ENCODE measurements at regions not wholly inside any gene's neighbourhood (a gene's known extent, or its start where the extent isn't known, plus 50 kb on each side); places are given as distances from the start of the nearest gene placed in this dataset.
A peak's percentile ranks its signal among the peaks of the same experiment; 100 is the strongest.

DNA sequence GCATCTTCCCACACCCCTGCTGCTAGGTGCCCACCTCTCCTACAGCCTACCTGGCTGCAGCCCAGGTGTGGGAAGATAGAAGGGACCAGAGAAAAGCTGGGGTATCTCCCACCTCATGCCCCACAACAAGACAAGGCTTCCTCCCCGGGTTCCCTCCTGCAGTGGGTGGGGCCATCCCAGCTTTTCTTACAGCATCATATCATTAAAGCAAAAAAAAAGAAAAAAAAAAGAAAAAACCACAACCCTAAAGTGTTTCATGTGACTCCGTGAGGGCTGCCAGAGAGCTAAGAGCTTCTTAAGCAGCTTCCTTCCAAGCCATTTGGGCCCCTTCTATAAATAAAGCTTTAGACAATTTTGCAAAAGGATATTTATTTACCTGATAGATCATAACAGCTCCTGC lies 455.4 kb upstream of the TSHZ3 start:
- H3K27me3 ChIP-seq (ENCODE audit: control insufficient read depth in 3 of 3, insufficient read depth in 3 of 3, low read length in 2 of 3): no peaks in the 10 kb centered on the region
- no peak overlapping the region for H3K4me3 ChIP-seq
- no peak for ATAC-seq (ENCODE audit: insufficient read depth, low FRiP score)
- no peak overlapping the region for H3K9ac ChIP-seq (ENCODE audit: insufficient read depth in 1 of 2, low read length in 2 of 2)
- 33 to 34% methylated on average over 2 of the region's 2 CpGs for WGBS, 2 donors
- TF ChIP-seq, protein P1, sequence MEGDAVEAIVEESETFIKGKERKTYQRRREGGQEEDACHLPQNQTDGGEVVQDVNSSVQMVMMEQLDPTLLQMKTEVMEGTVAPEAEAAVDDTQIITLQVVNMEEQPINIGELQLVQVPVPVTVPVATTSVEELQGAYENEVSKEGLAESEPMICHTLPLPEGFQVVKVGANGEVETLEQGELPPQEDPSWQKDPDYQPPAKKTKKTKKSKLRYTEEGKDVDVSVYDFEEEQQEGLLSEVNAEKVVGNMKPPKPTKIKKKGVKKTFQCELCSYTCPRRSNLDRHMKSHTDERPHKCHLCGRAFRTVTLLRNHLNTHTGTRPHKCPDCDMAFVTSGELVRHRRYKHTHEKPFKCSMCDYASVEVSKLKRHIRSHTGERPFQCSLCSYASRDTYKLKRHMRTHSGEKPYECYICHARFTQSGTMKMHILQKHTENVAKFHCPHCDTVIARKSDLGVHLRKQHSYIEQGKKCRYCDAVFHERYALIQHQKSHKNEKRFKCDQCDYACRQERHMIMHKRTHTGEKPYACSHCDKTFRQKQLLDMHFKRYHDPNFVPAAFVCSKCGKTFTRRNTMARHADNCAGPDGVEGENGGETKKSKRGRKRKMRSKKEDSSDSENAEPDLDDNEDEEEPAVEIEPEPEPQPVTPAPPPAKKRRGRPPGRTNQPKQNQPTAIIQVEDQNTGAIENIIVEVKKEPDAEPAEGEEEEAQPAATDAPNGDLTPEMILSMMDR (IDR thresholded peaks at IDR 0.05; ENCODE audit: control extremely low read depth, extremely low read depth): no peak
- H3K9me3 ChIP-seq (ENCODE audit: control insufficient read depth in 4 of 4, insufficient read depth in 3 of 4, low read length in 3 of 4): peaks cover 0 to 1% (median 0%) of the 10 kb centered on the region in 4 donors
- peak in 2 of 3 donors; percentile 32 to 69 for DNase-seq
- no peaks in the 10 kb centered on the region for H3K36me3 ChIP-seq (ENCODE audit: control insufficient read depth in 4 of 4, insufficient read depth in 4 of 4, low read length in 4 of 4)
- no peak overlapping the region for H3K27ac ChIP-seq (ENCODE audit: low read depth in 1 of 2, low read length in 1 of 2)
- peaks cover 0 to 6% (median 4%) of the 10 kb centered on the region in 5 donors for H3K4me1 ChIP-seq (ENCODE audit: control insufficient read depth in 5 of 5, insufficient read depth in 5 of 5, low read length in 5 of 5)

DNA sequence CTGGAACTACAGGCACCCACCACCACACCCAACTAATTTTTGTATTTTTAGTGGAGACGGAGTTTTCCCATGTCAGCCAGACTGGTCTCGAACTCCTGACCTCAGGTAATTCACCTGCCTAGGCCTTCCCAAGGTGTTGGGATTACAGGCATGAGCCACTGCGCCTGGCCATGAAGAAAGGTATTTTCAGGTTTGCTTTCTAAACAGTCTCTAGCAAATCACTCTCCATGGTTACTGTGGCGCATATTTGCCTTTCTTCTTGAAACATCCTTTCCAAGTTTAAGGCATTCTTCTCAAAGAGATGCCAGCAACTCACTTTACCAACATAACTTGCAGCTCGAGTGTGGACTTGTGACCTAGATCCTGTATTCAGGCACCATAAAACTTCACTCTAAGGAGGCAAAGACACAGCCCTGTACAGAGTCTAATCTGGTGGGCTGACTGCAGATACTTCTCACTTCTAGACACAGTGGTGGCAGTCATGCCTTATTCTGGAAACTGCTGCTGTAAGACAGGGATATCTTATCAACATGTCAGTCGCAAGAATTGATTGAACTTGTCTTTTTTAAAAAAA lies 461.4 kb upstream of the TSHZ3 start:
- no peak for ATAC-seq (ENCODE audit: insufficient read depth, low FRiP score)
- Histone ChIP-seq H3K9ac (ENCODE audit: insufficient read depth in 1 of 2, low read length in 2 of 2) (no peak overlapping the region), H3K36me3 (ENCODE audit: control insufficient read depth in 4 of 4, insufficient read depth in 4 of 4, low read length in 4 of 4) (no peaks in the 10 kb centered on the region), H3K4me3 (no peak overlapping the region), H3K27ac (ENCODE audit: low read depth in 1 of 2, low read length in 1 of 2) (no peak overlapping the region), H3K27me3 (ENCODE audit: control insufficient read depth in 3 of 3, insufficient read depth in 3 of 3, low read length in 2 of 3) (no peaks in the 10 kb centered on the region), H3K4me1 (ENCODE audit: control insufficient read depth in 5 of 5, insufficient read depth in 5 of 5, low read length in 5 of 5) (no peaks in the 10 kb centered on the region), H3K9me3 (ENCODE audit: control insufficient read depth in 4 of 4, insufficient read depth in 3 of 4, low read length in 3 of 4) (no peaks in the 10 kb centered on the region)
- WGBS, 2 donors: 73 to 82% methylated on average over 6 of the region's 6 CpGs
- TF ChIP-seq, protein P1 (IDR thresholded peaks at IDR 0.05; ENCODE audit: control extremely low read depth, extremely low read depth): no peak
- peak in 1 of 3 donors; percentile 32 for DNase-seq

DNA sequence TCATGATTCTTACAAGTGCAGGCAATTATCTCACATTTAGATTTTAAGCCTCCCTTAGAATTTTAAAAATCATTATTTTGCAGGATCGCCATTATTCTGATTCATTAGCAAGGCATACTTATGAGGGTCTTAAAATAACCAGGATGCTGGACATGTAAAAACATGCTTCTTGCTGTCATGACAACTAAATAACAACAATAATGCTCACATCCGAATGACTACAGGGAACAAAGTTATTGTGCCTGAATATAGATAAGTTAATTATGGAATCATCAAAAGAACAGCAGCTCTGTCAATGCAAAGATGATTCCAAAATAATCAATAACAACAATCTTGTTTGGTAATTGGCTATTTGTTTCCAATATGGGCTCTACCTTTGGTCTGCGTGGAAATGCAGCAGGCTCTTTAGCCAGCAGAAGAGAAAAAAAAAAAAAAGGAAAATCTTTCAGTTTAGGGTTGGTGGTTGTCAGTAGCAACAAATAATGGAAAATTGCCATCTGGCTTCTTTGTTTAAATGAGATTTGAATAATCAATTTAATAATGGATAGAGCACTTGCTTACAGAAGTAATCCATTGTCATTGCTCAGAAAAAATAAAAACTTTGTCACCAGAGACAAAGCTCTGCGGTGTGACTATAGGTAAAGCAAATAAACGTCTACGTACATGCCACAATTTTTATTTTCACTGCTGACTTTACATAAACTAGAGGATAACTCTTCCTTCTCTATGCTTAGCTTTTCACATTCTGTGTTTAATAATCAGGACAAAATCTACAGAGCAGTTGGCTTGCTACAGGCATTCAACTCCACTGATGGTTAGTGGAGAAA lies 468.9 kb upstream of the TSHZ3 start:
- TF ChIP-seq, protein P1 (IDR thresholded peaks at IDR 0.05; ENCODE audit: control extremely low read depth, extremely low read depth): no peak

More for the DNA sequence above, 468.9 kb upstream of the TSHZ3 start:
- Histone ChIP-seq H3K4me1 (ENCODE audit: control insufficient read depth in 5 of 5, insufficient read depth in 5 of 5, low read length in 5 of 5) (peaks cover 0 to 18% (median 6%) of the 10 kb centered on the region in 5 donors), H3K27me3 (ENCODE audit: control insufficient read depth in 3 of 3, insufficient read depth in 3 of 3, low read length in 2 of 3) (no peaks in the 10 kb centered on the region), H3K9ac (ENCODE audit: insufficient read depth in 1 of 2, low read length in 2 of 2) (no peak overlapping the region), H3K36me3 (ENCODE audit: control insufficient read depth in 4 of 4, insufficient read depth in 4 of 4, low read length in 4 of 4) (no peaks in the 10 kb centered on the region), H3K27ac (ENCODE audit: low read depth in 1 of 2, low read length in 1 of 2) (no peak overlapping the region), H3K9me3 (ENCODE audit: control insufficient read depth in 4 of 4, insufficient read depth in 3 of 4, low read length in 3 of 4) (peaks cover 0 to 4% (median 0%) of the 10 kb centered on the region in 4 donors), H3K4me3 (no peak overlapping the region)
- ATAC-seq (ENCODE audit: insufficient read depth, low FRiP score): no peak
- 69 to 80% methylated on average over 6 of the region's 6 CpGs for WGBS, 2 donors
- peak in 2 of 3 donors; percentile 71 to 79 for DNase-seq

Data from lung (tissue), 11 donors.